Tibial nerve (tissue), 3 donors: ENCODE measurements at regions not wholly inside any gene's neighbourhood (a gene's known extent, or its start where the extent isn't known, plus 50 kb on each side); places are given as distances from the start of the nearest gene placed in this dataset.

Experiments
- CTCF ChIP-seq, 5 experiments: fragments of 200-600 bp in 3 of 5; fragments of 450-650 bp in 2 of 5; sonication (generic) in 3 of 5; IDR thresholded peaks; one replicate each; pipeline ENCODE4 v1.5.1; 2016 to 2019; ENCODE audit warnings: antibody characterized with exemption in 5 of 5, mild to moderate bottlenecking in 3 of 5, moderate library complexity in 2 of 5
- POLR2A ChIP-seq, 2 donors: fragments of 450-650 bp; IDR thresholded peaks; one replicate each; pipeline ENCODE4 v1.6.1; 2017; ENCODE audit warnings: antibody characterized with exemption in 2 of 2, mild to moderate bottlenecking in 2 of 2, moderate library complexity in 2 of 2

GRCh38 chr4:3367866-3368265 is 73.9 kb upstream of the HGFAC start:
- TF ChIP-seq CTCF (IDR thresholded peaks at IDR 0.05), result no peak
- no peak for TF ChIP-seq POLR2A (IDR thresholded peaks at IDR 0.05)
